ENCODE measurements at regions not wholly inside any gene's neighbourhood (a gene's known extent, or its start where the extent isn't known, plus 50 kb on each side); places are given as distances from the start of the nearest gene placed in this dataset.

DNA sequence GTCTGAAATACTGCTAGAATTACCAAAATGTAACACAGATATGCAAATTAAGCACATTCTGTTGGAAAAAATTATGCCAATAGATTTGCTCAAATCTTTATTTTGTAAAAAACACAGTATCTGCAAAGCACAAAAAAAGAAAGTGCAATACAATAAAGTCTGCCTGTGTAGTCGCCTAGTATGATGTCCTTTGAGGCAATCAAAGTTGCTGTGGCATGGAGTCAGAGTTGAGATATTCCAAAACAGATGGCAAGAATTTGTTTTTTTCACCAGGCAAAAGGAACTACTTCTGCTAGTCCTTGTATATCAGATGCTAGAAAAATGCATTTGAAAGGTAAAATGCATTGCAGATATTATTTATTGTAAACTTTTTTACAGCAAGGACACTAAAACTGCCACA lies 531.3 kb upstream of the TMEFF2 start:
- H3K36me3 ChIP-seq, result no peaks in the 10 kb centered on the region
- DNase-seq, result no peak
- intact Hi-C loops (cut with DNase I; ENCODE audit: low total_unique reads), result no loop called here

GRCh38 chr2:192719629-192720028 lies 524.9 kb upstream of the TMEFF2 start:
- TF ChIP-seq POLR2A (IDR thresholded peaks at IDR 0.05) (no peak), POLR2AphosphoS5 (IDR thresholded peaks at IDR 0.05) (no peak), EP300 (IDR thresholded peaks at IDR 0.05) (no peak)
- TF ChIP-seq, protein P1, sequence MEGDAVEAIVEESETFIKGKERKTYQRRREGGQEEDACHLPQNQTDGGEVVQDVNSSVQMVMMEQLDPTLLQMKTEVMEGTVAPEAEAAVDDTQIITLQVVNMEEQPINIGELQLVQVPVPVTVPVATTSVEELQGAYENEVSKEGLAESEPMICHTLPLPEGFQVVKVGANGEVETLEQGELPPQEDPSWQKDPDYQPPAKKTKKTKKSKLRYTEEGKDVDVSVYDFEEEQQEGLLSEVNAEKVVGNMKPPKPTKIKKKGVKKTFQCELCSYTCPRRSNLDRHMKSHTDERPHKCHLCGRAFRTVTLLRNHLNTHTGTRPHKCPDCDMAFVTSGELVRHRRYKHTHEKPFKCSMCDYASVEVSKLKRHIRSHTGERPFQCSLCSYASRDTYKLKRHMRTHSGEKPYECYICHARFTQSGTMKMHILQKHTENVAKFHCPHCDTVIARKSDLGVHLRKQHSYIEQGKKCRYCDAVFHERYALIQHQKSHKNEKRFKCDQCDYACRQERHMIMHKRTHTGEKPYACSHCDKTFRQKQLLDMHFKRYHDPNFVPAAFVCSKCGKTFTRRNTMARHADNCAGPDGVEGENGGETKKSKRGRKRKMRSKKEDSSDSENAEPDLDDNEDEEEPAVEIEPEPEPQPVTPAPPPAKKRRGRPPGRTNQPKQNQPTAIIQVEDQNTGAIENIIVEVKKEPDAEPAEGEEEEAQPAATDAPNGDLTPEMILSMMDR (IDR thresholded peaks at IDR 0.05), result no peak
- Histone ChIP-seq H3K27ac (no peak overlapping the region), H3K4me1 (no peaks in the 10 kb centered on the region), H3K4me3 (no peak overlapping the region), H3K9me3 (no peaks in the 10 kb centered on the region), H3K27me3 (no peaks in the 10 kb centered on the region), H3K36me3 (no peaks in the 10 kb centered on the region)
- intact Hi-C loops (cut with DNase I; ENCODE audit: low total_unique reads), result no loop called here
- DNase-seq, result no peak

More for the DNA sequence above, 531.3 kb upstream of the TMEFF2 start:
- no peak overlapping the region for H3K4me3 ChIP-seq
- TF ChIP-seq POLR2A (IDR thresholded peaks at IDR 0.05) (no peak), POLR2AphosphoS5 (IDR thresholded peaks at IDR 0.05) (no peak), EP300 (IDR thresholded peaks at IDR 0.05) (no peak)
- TF ChIP-seq, protein P1 (IDR thresholded peaks at IDR 0.05), result no peak
- WGBS, 5 donors, result 74 to 95% (median 84%) methylated on average over 1 of the region's 1 CpG
- no peaks in the 10 kb centered on the region for H3K27me3 ChIP-seq
- no peak overlapping the region for H3K27ac ChIP-seq
- no peaks in the 10 kb centered on the region for H3K9me3 ChIP-seq
- H3K4me1 ChIP-seq, result no peaks in the 10 kb centered on the region

DNA sequence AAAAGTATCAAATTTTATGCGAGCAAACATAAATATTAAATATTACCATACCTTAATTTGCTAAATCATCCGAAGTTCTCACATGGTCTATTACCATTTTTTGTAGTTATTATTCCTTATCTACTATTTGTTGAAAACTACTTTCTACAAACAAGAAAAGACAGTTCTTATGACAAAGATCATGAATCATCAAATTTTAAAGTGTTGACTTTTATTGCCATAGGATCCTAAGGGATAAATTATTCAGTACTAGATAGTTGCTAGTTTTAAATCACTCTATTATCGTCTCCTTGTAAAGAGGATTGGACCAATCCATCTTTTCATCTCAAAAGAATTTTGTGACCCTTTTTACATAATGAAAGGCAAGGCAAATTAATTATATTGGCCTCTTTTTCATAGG lies 523.6 kb upstream of the TMEFF2 start:
- Histone ChIP-seq H3K9me3 (no peaks in the 10 kb centered on the region), H3K27ac (no peak overlapping the region), H3K4me3 (no peak overlapping the region), H3K36me3 (no peaks in the 10 kb centered on the region), H3K4me1 (no peaks in the 10 kb centered on the region), H3K27me3 (no peaks in the 10 kb centered on the region)
- TF ChIP-seq, protein P1 (IDR thresholded peaks at IDR 0.05), result no peak
- TF ChIP-seq EP300 (IDR thresholded peaks at IDR 0.05), result no peak
- TF ChIP-seq POLR2A (IDR thresholded peaks at IDR 0.05), result no peak
- TF ChIP-seq POLR2AphosphoS5 (IDR thresholded peaks at IDR 0.05), result no peak
- DNase-seq, result no peak
- WGBS, 5 donors, result 90 to 95% (median 94%) methylated on average over 3 of the region's 3 CpGs
- intact Hi-C loops (cut with DNase I; ENCODE audit: low total_unique reads), result no loop called here

DNA sequence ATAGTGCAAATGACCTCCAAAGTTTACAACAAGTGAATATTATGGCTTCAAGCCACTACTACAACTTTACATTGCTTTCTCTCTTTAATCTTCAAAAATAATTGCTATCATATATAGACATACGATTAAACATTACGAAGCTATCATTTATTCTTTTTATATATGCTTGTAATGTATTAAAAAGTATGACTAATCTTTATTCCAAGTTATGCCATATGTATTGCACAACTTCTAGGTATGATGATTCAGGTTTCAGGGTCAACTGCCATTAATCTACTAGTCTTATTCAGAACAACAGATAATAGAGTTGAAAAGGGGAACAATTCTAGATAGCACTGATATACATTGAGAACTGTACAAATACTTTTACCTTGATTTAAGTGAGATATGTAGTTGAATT lies 506.2 kb upstream of the TMEFF2 start:
- Histone ChIP-seq H3K36me3 (no peaks in the 10 kb centered on the region), H3K4me1 (no peaks in the 10 kb centered on the region), H3K27me3 (no peaks in the 10 kb centered on the region), H3K4me3 (no peak overlapping the region), H3K9me3 (no peaks in the 10 kb centered on the region), H3K27ac (no peak overlapping the region)
- intact Hi-C loops (cut with DNase I; ENCODE audit: low total_unique reads), result no loop called here
- 58 to 75% (median 62%) methylated on average over 2 of the region's 2 CpGs for WGBS, 5 donors
- no peak for DNase-seq
- TF ChIP-seq, protein P1 (IDR thresholded peaks at IDR 0.05), result no peak
- TF ChIP-seq POLR2A (IDR thresholded peaks at IDR 0.05) (no peak), POLR2AphosphoS5 (IDR thresholded peaks at IDR 0.05) (no peak), EP300 (IDR thresholded peaks at IDR 0.05) (no peak)

Data from stomach (tissue), 8 donors.